RWPE2 (cell line): ENCODE measurements at regions not wholly inside any gene's neighbourhood (a gene's known extent, or its start where the extent isn't known, plus 50 kb on each side); places are given as distances from the start of the nearest gene placed in this dataset.

Experiments used
- ATAC-seq: fragments of 200-7000 bp; cut with Tn5 transposase; 3 replicates; pipeline ENCODE4 v1.9.1; 2021; ENCODE audit warnings: low read depth
- DNase-seq: peaks from one replicate; pipeline ENCODE4 v3.0.0-alpha.2; 2020; ENCODE audit warnings: low spot score
- H3K27ac ChIP-seq: fragments of 450-650 bp; 2 replicates; pipeline ENCODE4 v1.5.1; 2017; ENCODE audit warnings: mild to moderate bottlenecking; ENCODE audit not compliant: poor library complexity, severe bottlenecking
- H3K27me3 ChIP-seq: fragments of 250-450 bp; sonication (Bioruptor Pico); 2 replicates; pipeline ENCODE4 v1.5.1; 2021; ENCODE audit warnings: mild to moderate bottlenecking, moderate library complexity; ENCODE audit not compliant: insufficient read depth, poor library complexity, severe bottlenecking
- H3K36me3 ChIP-seq: fragments of 250-450 bp; sonication (Bioruptor Pico); 2 replicates; pipeline ENCODE4 v1.5.1; 2020; ENCODE audit warnings: low read depth, mild to moderate bottlenecking, moderate library complexity
- H3K4me1 ChIP-seq: fragments of 250-450 bp; sonication (Bioruptor Pico); 2 replicates; pipeline ENCODE4 v1.5.1; 2021; ENCODE audit warnings: mild to moderate bottlenecking, moderate library complexity; ENCODE audit not compliant: insufficient read depth, poor library complexity, severe bottlenecking
- H3K4me3 ChIP-seq: fragments of 250-450 bp; sonication (Bioruptor Pico); 2 replicates; pipeline ENCODE4 v1.5.1; 2021; ENCODE audit warnings: mild to moderate bottlenecking, moderate library complexity; ENCODE audit not compliant: severe bottlenecking
- H3K9me3 ChIP-seq: fragments of 250-450 bp; sonication (Bioruptor Pico); 2 replicates; pipeline ENCODE4 v1.5.1; 2021; ENCODE audit warnings: mild to moderate bottlenecking, moderate library complexity; ENCODE audit not compliant: severe bottlenecking
- CTCF ChIP-seq: fragments of 450-650 bp; IDR thresholded peaks from one replicate; pipeline ENCODE4 v1.5.1; 2017; ENCODE audit warnings: mild to moderate bottlenecking, moderate library complexity; ENCODE audit not compliant: poor library complexity, severe bottlenecking

GRCh38 chr5:92640340-92640739 is 940.7 kb downstream of the NR2F1-AS1 start:
- Histone ChIP-seq H3K36me3 (no peaks in the 10 kb centered on the region), H3K27me3 (no peaks in the 10 kb centered on the region), H3K4me3 (no peak overlapping the region), H3K27ac (peak overlapping the region; percentile 62), H3K4me1 (peaks cover 11% of the 10 kb centered on the region), H3K9me3 (no peaks in the 10 kb centered on the region)
- no peak for ATAC-seq
- TF ChIP-seq CTCF, result no peak
- DNase-seq, result no peak

GRCh38 chr5:92637960-92638359 is 943.1 kb downstream of the NR2F1-AS1 start:
- ATAC-seq (no peak), DNase-seq (no peak)
- H3K4me1 ChIP-seq, result peaks cover 11% of the 10 kb centered on the region
- H3K9me3 ChIP-seq, result no peaks in the 10 kb centered on the region
- no peaks in the 10 kb centered on the region for H3K27me3 ChIP-seq
- no peak overlapping the region for H3K27ac ChIP-seq
- H3K36me3 ChIP-seq, result no peaks in the 10 kb centered on the region
- H3K4me3 ChIP-seq, result no peak overlapping the region
- TF ChIP-seq CTCF, result no peak

GRCh38 chr5:92637247-92637646 is 943.8 kb downstream of the NR2F1-AS1 start:
- Histone ChIP-seq H3K4me3 (no peak overlapping the region), H3K27ac (no peak overlapping the region), H3K36me3 (no peaks in the 10 kb centered on the region), H3K27me3 (no peaks in the 10 kb centered on the region), H3K9me3 (no peaks in the 10 kb centered on the region), H3K4me1 (peaks cover 11% of the 10 kb centered on the region)
- DNase-seq, result no peak
- TF ChIP-seq CTCF, result no peak
- ATAC-seq, result no peak

GRCh38 chr5:92635001-92635461 is 946.0 kb downstream of the NR2F1-AS1 start:
- Histone ChIP-seq H3K9me3 (no peaks in the 10 kb centered on the region), H3K27ac (no peak overlapping the region), H3K4me1 (no peaks in the 10 kb centered on the region), H3K36me3 (no peaks in the 10 kb centered on the region), H3K4me3 (no peak overlapping the region), H3K27me3 (no peaks in the 10 kb centered on the region)
- DNase-seq (no peak), ATAC-seq (no peak)
- no peak for TF ChIP-seq CTCF

GRCh38 chr5:92633875-92634487 is 947.0 kb downstream of the NR2F1-AS1 start:
- no peak for TF ChIP-seq CTCF
- no peaks in the 10 kb centered on the region for H3K9me3 ChIP-seq
- no peak for ATAC-seq
- H3K27me3 ChIP-seq, result no peaks in the 10 kb centered on the region
- H3K4me1 ChIP-seq, result no peaks in the 10 kb centered on the region
- no peak overlapping the region for H3K27ac ChIP-seq
- H3K36me3 ChIP-seq, result no peaks in the 10 kb centered on the region
- no peak for DNase-seq
- no peak overlapping the region for H3K4me3 ChIP-seq
